ENCODE measurements at regions not wholly inside any gene's neighbourhood (a gene's known extent, or its start where the extent isn't known, plus 50 kb on each side); places are given as distances from the start of the nearest gene placed in this dataset.

DNA sequence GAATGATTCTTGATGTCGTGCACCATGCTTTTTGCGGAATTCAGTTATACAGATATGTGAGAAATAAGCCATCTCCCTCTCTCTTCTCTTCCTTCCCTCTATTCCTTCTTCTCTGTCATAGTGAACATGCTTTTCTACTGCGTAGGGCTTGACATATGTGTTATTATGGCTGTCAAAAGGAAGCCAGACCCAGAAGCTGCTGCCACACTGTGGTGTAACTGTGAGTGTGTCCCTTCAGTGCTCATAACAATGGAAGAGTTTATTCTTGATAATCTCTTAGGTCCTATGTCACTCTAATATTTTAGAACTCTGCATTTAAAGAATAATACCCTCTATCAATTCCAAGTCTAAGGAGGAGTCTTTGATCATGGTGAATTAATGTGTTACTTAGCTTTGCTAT is 208.9 kb upstream of the TMTC4 start (continued):
- TF ChIP-seq ZNF623 (tag by site-specific recombination; IDR thresholded peaks at IDR 0.05): no peak
- TF ChIP-seq, protein P1, sequence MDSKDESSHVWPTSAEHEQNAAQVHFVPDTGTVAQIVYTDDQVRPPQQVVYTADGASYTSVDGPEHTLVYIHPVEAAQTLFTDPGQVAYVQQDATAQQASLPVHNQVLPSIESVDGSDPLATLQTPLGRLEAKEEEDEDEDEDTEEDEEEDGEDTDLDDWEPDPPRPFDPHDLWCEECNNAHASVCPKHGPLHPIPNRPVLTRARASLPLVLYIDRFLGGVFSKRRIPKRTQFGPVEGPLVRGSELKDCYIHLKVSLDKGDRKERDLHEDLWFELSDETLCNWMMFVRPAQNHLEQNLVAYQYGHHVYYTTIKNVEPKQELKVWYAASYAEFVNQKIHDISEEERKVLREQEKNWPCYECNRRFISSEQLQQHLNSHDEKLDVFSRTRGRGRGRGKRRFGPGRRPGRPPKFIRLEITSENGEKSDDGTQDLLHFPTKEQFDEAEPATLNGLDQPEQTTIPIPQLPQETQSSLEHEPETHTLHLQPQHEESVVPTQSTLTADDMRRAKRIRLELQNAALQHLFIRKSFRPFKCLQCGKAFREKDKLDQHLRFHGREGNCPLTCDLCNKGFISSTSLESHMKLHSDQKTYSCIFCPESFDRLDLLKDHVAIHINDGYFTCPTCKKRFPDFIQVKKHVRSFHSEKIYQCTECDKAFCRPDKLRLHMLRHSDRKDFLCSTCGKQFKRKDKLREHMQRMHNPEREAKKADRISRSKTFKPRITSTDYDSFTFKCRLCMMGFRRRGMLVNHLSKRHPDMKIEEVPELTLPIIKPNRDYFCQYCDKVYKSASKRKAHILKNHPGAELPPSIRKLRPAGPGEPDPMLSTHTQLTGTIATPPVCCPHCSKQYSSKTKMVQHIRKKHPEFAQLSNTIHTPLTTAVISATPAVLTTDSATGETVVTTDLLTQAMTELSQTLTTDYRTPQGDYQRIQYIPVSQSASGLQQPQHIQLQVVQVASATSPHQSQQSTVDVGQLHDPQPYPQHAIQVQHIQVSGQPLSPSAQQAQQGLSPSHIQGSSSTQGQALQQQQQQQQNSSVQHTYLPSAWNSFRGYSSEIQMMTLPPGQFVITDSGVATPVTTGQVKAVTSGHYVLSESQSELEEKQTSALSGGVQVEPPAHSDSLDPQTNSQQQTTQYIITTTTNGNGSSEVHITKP (tag by site-specific recombination; IDR thresholded peaks at IDR 0.05): no peak
- no peak for TF ChIP-seq ZNF335 (tag by site-specific recombination; conservative IDR thresholded peaks at IDR 0.05)
- no peak for TF ChIP-seq ZNF211 (tag by site-specific recombination; IDR thresholded peaks at IDR 0.05; ENCODE audit: low read depth)
- TF ChIP-seq ZNF747 (tag by site-specific recombination; IDR thresholded peaks at IDR 0.05): no peak
- TF ChIP-seq ZFHX2 (tag by site-specific recombination; conservative IDR thresholded peaks at IDR 0.05): no peak
- TF ChIP-seq GLI4 (tag by site-specific recombination; IDR thresholded peaks at IDR 0.05): no peak

DNA sequence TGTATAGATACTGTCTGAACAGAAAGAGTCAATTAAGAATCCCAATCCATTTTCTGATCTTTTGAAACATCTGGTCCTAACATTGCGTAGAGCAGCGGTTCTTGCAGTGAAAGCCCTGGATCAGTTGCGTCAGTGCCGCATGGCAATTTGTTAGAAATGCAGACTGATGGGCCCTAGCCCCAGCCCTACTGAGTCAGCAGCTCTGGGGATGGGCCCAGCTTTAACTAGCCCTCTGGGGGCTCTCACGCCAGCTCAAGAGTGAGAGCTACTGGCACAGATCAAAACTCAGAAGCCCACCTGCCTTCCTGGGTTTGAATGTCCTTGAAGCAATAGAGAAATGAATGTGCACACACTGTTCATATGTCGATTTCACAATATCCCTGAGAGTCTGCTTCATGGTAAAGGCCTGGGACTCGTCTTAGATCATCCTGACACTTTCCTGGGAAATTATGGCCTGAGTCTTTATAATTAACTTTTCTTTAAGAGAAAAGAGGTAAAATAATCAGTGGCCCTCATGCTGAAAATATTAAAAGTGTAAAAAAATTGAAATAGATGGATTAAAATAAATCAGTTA is 206.8 kb upstream of the TMTC4 start:
- Histone ChIP-seq H3K27ac (ENCODE audit: extremely low read depth, low read depth, low read length) (no peak overlapping the region), H3K9me3 (ENCODE audit: control insufficient read depth, insufficient read depth, low read depth, low read length) (no peaks in the 10 kb centered on the region), H3K4me3 (ENCODE audit: low read depth, low read length) (no peak overlapping the region), H3K36me3 (ENCODE audit: control insufficient read depth in 2 of 2, insufficient read depth in 1 of 2, low read length in 2 of 2) (no peaks in the 10 kb centered on the region), H3K4me1 (ENCODE audit: control insufficient read depth, insufficient read depth, low read length) (no peaks in the 10 kb centered on the region)
- POLR2A ChIA-PET: no interaction called here
- no peak for TF ChIP-seq ZNF626 (tag by site-specific recombination; IDR thresholded peaks at IDR 0.05)
- CTCF ChIA-PET: no interaction called here

DNA sequence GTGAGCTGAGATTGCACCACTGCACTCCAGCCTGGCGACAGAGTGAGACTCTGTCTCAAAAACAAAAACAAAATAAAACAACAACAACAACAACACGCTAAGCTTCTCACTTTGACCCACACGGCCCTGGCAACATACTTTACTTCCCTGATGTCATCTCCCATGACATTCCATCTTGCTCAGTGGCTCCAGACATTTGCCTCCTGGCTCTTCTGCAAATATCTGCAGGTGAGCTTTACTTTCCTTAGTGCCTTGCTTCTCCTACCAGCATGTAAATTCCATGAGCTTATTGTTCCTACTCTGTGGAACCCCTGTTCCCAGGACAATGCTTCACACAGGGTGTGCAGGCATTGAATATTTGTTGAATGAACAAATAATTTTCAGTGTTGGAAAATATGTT is 205.6 kb upstream of the TMTC4 start:
- H3K27ac ChIP-seq (ENCODE audit: extremely low read depth, low read depth, low read length): no peak overlapping the region
- no peaks in the 10 kb centered on the region for H3K4me1 ChIP-seq (ENCODE audit: control insufficient read depth, insufficient read depth, low read length)
- POLR2A ChIA-PET: no interaction called here
- CTCF ChIA-PET: no interaction called here
- no peak overlapping the region for H3K4me3 ChIP-seq (ENCODE audit: low read depth, low read length)
- H3K9me3 ChIP-seq (ENCODE audit: control insufficient read depth, insufficient read depth, low read depth, low read length): no peaks in the 10 kb centered on the region
- H3K36me3 ChIP-seq (ENCODE audit: control insufficient read depth in 2 of 2, insufficient read depth in 1 of 2, low read length in 2 of 2): no peaks in the 10 kb centered on the region
- TF ChIP-seq, protein P2, sequence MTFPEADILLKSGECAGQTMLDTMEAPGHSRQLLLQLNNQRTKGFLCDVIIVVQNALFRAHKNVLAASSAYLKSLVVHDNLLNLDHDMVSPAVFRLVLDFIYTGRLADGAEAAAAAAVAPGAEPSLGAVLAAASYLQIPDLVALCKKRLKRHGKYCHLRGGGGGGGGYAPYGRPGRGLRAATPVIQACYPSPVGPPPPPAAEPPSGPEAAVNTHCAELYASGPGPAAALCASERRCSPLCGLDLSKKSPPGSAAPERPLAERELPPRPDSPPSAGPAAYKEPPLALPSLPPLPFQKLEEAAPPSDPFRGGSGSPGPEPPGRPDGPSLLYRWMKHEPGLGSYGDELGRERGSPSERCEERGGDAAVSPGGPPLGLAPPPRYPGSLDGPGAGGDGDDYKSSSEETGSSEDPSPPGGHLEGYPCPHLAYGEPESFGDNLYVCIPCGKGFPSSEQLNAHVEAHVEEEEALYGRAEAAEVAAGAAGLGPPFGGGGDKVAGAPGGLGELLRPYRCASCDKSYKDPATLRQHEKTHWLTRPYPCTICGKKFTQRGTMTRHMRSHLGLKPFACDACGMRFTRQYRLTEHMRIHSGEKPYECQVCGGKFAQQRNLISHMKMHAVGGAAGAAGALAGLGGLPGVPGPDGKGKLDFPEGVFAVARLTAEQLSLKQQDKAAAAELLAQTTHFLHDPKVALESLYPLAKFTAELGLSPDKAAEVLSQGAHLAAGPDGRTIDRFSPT (tag by site-specific recombination; IDR thresholded peaks at IDR 0.05): no peak
- no peak for TF ChIP-seq ZSCAN23 (tag by site-specific recombination; IDR thresholded peaks at IDR 0.05)
- TF ChIP-seq ZFP37 (tag by site-specific recombination; IDR thresholded peaks at IDR 0.05): no peak
- TF ChIP-seq, protein P3, sequence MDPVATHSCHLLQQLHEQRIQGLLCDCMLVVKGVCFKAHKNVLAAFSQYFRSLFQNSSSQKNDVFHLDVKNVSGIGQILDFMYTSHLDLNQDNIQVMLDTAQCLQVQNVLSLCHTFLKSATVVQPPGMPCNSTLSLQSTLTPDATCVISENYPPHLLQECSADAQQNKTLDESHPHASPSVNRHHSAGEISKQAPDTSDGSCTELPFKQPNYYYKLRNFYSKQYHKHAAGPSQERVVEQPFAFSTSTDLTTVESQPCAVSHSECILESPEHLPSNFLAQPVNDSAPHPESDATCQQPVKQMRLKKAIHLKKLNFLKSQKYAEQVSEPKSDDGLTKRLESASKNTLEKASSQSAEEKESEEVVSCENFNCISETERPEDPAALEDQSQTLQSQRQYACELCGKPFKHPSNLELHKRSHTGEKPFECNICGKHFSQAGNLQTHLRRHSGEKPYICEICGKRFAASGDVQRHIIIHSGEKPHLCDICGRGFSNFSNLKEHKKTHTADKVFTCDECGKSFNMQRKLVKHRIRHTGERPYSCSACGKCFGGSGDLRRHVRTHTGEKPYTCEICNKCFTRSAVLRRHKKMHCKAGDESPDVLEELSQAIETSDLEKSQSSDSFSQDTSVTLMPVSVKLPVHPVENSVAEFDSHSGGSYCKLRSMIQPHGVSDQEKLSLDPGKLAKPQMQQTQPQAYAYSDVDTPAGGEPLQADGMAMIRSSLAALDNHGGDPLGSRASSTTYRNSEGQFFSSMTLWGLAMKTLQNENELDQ (tag by site-specific recombination; IDR thresholded peaks at IDR 0.05; ENCODE audit: low read depth): no peak
- TF ChIP-seq ZNF175 (tag by site-specific recombination; IDR thresholded peaks at IDR 0.05): no peak
- no peak for TF ChIP-seq ZNF670 (tag by site-specific recombination; IDR thresholded peaks at IDR 0.05; ENCODE audit: low read depth)
- TF ChIP-seq GLI2 (tag by site-specific recombination; IDR thresholded peaks at IDR 0.05; ENCODE audit: borderline replicate concordance, low read depth): no peak
- no peak for TF ChIP-seq MZF1 (tag by site-specific recombination; IDR thresholded peaks at IDR 0.05; ENCODE audit: borderline replicate concordance)
- TF ChIP-seq ZNF544 (tag by site-specific recombination; IDR thresholded peaks at IDR 0.05): no peak
- no peak for TF ChIP-seq ZNF776 (tag by site-specific recombination; IDR thresholded peaks at IDR 0.05; ENCODE audit: borderline replicate concordance)
- no peak for TF ChIP-seq ZNF521 (tag by site-specific recombination; IDR thresholded peaks at IDR 0.05)
- no peak for TF ChIP-seq ZBTB7A (tag by site-specific recombination; IDR thresholded peaks at IDR 0.05; ENCODE audit: low read depth)
- no peak for TF ChIP-seq ZNF302 (tag by site-specific recombination; IDR thresholded peaks at IDR 0.05; ENCODE audit: low read depth)
- TF ChIP-seq, protein P4, sequence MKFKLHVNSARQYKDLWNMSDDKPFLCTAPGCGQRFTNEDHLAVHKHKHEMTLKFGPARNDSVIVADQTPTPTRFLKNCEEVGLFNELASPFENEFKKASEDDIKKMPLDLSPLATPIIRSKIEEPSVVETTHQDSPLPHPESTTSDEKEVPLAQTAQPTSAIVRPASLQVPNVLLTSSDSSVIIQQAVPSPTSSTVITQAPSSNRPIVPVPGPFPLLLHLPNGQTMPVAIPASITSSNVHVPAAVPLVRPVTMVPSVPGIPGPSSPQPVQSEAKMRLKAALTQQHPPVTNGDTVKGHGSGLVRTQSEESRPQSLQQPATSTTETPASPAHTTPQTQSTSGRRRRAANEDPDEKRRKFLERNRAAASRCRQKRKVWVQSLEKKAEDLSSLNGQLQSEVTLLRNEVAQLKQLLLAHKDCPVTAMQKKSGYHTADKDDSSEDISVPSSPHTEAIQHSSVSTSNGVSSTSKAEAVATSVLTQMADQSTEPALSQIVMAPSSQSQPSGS (tag by site-specific recombination; IDR thresholded peaks at IDR 0.05; ENCODE audit: low read depth): no peak
- no peak for TF ChIP-seq ZNF623 (tag by site-specific recombination; IDR thresholded peaks at IDR 0.05)
- no peak for TF ChIP-seq HOXA7 (CRISPR knock-in tag; IDR thresholded peaks at IDR 0.05; ENCODE audit: borderline replicate concordance)
- TF ChIP-seq ZBTB8A (tag by site-specific recombination; IDR thresholded peaks at IDR 0.05): no peak
